ENCODE measurements at regions not wholly inside any gene's neighbourhood (a gene's known extent, or its start where the extent isn't known, plus 50 kb on each side); places are given as distances from the start of the nearest gene placed in this dataset.

DNA sequence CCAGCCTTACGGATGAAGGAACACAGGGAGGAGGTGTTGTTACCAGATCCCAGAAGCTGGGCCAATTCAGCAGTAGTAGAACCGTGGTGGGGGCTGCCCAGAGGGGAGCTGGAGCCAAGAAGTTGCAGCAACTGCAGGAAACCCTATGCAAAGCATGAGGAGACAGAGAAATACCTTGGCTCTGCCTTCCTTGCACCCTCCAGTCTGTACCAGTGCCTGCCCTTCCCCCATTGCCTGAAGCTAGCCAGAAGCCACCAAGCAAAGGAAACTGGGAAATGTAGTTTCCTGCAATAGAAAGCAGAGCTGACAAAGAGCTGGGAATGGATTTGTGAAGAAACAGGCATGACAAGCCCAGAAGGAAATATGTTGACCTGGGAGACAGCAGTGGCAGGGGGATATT lies 108.7 kb upstream of the FUNDC1 start:
- TF ChIP-seq, protein P1, sequence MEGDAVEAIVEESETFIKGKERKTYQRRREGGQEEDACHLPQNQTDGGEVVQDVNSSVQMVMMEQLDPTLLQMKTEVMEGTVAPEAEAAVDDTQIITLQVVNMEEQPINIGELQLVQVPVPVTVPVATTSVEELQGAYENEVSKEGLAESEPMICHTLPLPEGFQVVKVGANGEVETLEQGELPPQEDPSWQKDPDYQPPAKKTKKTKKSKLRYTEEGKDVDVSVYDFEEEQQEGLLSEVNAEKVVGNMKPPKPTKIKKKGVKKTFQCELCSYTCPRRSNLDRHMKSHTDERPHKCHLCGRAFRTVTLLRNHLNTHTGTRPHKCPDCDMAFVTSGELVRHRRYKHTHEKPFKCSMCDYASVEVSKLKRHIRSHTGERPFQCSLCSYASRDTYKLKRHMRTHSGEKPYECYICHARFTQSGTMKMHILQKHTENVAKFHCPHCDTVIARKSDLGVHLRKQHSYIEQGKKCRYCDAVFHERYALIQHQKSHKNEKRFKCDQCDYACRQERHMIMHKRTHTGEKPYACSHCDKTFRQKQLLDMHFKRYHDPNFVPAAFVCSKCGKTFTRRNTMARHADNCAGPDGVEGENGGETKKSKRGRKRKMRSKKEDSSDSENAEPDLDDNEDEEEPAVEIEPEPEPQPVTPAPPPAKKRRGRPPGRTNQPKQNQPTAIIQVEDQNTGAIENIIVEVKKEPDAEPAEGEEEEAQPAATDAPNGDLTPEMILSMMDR (IDR thresholded peaks at IDR 0.05; ENCODE audit: partially characterized antibody, unreplicated experiment), result no peak

DNA sequence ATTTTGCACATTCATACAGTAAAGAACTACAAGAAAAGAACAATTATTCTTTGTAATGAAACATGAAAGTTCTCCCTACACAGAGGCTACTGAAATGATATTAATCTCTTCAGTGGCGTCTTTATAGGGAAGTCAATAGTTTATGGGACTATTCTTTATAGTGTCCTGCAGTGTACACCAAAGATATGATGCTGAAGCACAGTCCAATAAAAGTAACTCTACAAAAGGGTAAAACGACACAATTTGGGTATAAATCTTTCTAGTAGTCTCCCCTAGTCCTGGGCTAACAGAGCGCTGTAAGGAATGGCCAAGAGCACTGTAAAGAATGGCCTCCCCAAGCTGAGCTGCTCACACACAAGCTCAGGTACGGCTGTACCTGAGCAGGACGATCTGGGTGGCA lies 101.1 kb upstream of the FUNDC1 start:
- Mint-ChIP-seq H3K4me3 (ENCODE audit: unreplicated experiment) (no peak overlapping the region), H3K4me1 (ENCODE audit: low read depth, unreplicated experiment) (no peaks in the 10 kb centered on the region)

More for the DNA sequence above, 108.7 kb upstream of the FUNDC1 start:
- peak; percentile 18 for DNase-seq
- H3K4me1 Mint-ChIP-seq (ENCODE audit: low read depth, unreplicated experiment), result peaks cover 1% of the 10 kb centered on the region
- no peaks in the 10 kb centered on the region for H3K27me3 Mint-ChIP-seq (ENCODE audit: unreplicated experiment)
- H3K36me3 Mint-ChIP-seq (ENCODE audit: unreplicated experiment), result no peaks in the 10 kb centered on the region
- H3K9me3 Mint-ChIP-seq (ENCODE audit: unreplicated experiment), result no peaks in the 10 kb centered on the region
- no peak overlapping the region for H3K27ac Mint-ChIP-seq (ENCODE audit: unreplicated experiment)
- no peak overlapping the region for H3K4me3 Mint-ChIP-seq (ENCODE audit: unreplicated experiment)

DNA sequence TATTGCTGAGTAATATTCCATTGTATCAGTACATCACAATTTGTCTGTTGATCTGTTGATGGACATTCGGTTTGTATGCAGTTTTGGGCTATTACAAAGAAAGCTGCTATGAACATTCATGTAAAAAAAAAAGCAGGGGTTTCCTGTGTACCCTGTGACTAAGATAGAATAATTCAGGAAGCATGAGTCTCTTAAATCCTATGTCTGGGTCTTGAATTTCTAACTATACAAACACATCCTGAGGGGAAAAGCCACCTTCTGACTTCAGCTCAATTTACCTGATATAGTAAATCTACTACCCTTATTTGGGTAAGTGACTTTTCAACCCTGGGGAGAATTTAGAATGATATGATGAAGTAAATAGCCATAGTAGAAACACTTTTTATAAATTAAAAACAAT lies 94.6 kb upstream of the FUNDC1 start:
- Mint-ChIP-seq H3K36me3 (ENCODE audit: unreplicated experiment) (no peaks in the 10 kb centered on the region), H3K27ac (ENCODE audit: unreplicated experiment) (no peak overlapping the region), H3K4me1 (ENCODE audit: low read depth, unreplicated experiment) (no peaks in the 10 kb centered on the region), H3K9me3 (ENCODE audit: unreplicated experiment) (no peaks in the 10 kb centered on the region), H3K4me3 (ENCODE audit: unreplicated experiment) (no peak overlapping the region), H3K27me3 (ENCODE audit: unreplicated experiment) (no peaks in the 10 kb centered on the region)
- DNase-seq, result no peak
- TF ChIP-seq, protein P1 (IDR thresholded peaks at IDR 0.05; ENCODE audit: partially characterized antibody, unreplicated experiment), result no peak

More for the DNA sequence above, 101.1 kb upstream of the FUNDC1 start:
- H3K27ac Mint-ChIP-seq (ENCODE audit: unreplicated experiment), result no peak overlapping the region
- no peaks in the 10 kb centered on the region for H3K27me3 Mint-ChIP-seq (ENCODE audit: unreplicated experiment)
- no peak for DNase-seq
- no peaks in the 10 kb centered on the region for H3K9me3 Mint-ChIP-seq (ENCODE audit: unreplicated experiment)
- TF ChIP-seq, protein P1 (IDR thresholded peaks at IDR 0.05; ENCODE audit: partially characterized antibody, unreplicated experiment), result no peak
- no peaks in the 10 kb centered on the region for H3K36me3 Mint-ChIP-seq (ENCODE audit: unreplicated experiment)

DNA sequence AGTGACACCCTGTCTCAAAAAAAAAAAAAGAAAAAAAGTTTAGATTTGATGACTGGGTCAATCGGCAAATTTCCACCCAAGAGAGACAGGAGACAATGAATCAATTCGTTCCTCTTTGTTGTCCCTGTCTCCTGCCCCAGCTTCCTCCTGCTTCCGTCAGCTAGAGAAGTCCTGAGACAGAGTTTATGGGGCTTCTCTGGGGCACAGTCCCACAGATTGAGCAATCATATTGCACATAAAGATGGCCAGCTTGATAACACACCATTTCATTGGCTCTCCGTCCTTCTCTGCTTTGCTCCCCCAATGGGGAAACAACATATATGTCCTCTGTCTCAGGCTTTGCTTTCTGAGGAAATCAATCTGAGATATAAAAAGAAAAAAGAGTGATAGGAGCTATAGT lies 78.4 kb upstream of the FUNDC1 start:
- DNase-seq, result no peak
- Mint-ChIP-seq H3K4me1 (ENCODE audit: low read depth, unreplicated experiment) (no peaks in the 10 kb centered on the region), H3K27ac (ENCODE audit: unreplicated experiment) (no peak overlapping the region), H3K36me3 (ENCODE audit: unreplicated experiment) (no peaks in the 10 kb centered on the region), H3K27me3 (ENCODE audit: unreplicated experiment) (no peaks in the 10 kb centered on the region), H3K9me3 (ENCODE audit: unreplicated experiment) (no peaks in the 10 kb centered on the region), H3K4me3 (ENCODE audit: unreplicated experiment) (no peak overlapping the region)
- TF ChIP-seq, protein P1 (IDR thresholded peaks at IDR 0.05; ENCODE audit: partially characterized antibody, unreplicated experiment), result no peak

- Mint-ChIP-seq H3K4me3 (ENCODE audit: unreplicated experiment) (no peak overlapping the region), H3K27me3 (ENCODE audit: unreplicated experiment) (no peaks in the 10 kb centered on the region), H3K9me3 (ENCODE audit: unreplicated experiment) (no peaks in the 10 kb centered on the region), H3K27ac (ENCODE audit: unreplicated experiment) (no peak overlapping the region), H3K36me3 (ENCODE audit: unreplicated experiment) (no peaks in the 10 kb centered on the region), H3K4me1 (ENCODE audit: low read depth, unreplicated experiment) (no peaks in the 10 kb centered on the region)
- DNase-seq, result no peak
- TF ChIP-seq, protein P1 (IDR thresholded peaks at IDR 0.05; ENCODE audit: partially characterized antibody, unreplicated experiment), result no peak
Observed at GRCh38 chrX:44619039-44619438, 76.4 kb upstream of the FUNDC1 start.

All from glutamatergic neuron (in vitro differentiated cells).